ENCODE measurements at regions not wholly inside any gene's neighbourhood (a gene's known extent, or its start where the extent isn't known, plus 50 kb on each side); places are given as distances from the start of the nearest gene placed in this dataset.

DNA sequence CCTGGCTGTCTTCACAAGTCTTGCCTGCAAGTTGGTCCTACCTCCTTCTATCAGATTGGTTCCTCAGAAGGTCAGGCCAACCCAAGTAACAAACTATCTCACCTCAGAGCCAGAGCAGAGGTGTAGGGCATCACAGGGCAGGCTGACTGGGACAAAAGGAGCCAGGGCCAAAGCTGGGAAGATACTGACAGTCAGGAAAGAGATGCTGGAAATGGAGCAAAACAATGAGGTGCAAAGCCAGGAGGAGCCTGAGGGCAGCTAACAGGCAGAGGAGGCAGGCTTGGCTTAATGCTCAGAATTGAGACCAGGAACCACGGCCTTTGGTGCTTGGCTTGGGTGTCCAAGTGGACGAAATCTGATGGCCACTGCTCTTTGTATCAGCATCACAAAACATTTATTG is 68.4 kb upstream of the PNMA1 start:
- no peak for DNase-seq (ENCODE audit: low read depth, low spot score)

DNA sequence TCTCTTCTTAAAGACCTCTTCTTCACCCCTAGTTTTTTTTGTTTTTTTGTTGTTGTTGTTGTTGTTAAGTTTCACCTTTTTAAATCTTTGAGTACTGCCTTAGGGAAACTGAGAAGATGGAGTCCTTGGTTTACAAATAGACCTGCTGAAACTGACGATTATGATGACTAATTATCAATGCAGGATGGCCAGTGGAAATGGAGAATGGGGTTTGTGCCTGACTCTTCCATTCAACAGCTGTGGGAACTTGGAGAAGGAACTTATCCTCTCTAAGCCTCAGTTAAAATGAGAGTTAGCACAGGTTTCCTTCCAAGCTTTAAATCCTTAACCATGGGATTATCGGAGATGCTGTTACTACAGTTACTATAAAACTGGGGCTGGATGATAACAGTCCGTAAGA is 66.7 kb upstream of the PNMA1 start:
- no peak for DNase-seq (ENCODE audit: low read depth, low spot score)

DNA sequence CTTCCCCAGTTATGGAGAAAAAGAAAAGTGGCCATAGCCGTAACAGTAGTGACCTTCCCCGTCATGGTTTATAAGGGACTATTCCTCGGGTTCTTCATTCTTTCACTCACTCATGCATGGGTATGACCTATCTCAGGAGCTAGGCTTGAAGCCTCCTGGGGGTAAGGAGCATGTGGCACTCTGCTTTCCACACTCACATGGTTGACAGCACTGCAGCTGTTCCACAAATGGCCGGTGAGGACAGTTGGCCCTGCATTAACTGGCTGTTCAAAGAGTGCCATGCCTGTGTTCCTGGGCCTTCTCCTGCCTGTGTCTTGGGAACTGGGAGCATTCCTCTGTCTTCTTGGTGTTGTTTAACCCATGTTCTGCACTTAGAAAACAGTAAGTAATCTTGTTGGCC is 66.2 kb upstream of the PNMA1 start:
- DNase-seq (ENCODE audit: low read depth, low spot score): no peak

DNA sequence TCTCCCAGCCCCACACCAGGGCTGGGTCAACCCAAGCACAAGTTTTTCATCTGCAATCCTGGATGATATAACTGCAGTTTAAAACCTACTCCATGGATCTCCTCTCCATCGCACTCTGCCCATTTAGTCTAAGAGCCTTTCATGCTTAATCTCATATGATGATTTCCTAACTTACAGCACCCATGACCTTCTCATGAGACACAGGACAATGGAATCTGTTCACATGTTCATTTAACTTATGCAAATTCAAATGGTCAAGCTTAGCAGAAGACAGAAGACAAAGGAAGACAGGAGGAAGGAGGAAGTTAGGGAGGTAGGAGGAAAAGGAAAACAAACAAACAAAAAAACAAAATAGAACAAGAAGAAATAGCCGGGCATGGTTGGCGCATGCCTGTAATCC is 64.6 kb upstream of the PNMA1 start:
- DNase-seq (ENCODE audit: low read depth, low spot score): no peak

DNA sequence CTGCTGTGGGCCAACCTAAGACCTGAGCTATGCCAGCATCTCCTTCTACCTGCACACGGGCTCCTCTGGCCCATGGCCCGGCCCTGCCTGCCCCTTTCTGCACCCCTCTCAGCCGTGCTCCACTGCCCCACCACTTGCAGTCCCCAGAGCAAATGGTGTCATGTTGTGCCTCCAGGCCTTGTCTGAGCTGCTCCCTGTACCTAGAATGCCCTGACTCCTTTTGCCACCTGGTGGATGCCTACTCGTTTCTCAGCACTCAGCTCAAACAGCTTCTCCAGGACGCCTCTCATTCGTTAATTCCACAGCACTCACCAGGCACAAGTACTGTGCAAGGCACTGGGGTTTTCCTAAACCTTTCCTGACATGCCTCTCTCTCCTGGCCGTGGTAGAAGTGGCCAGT is 63.2 kb upstream of the PNMA1 start:
- no peak for DNase-seq (ENCODE audit: low read depth, low spot score)

DNA sequence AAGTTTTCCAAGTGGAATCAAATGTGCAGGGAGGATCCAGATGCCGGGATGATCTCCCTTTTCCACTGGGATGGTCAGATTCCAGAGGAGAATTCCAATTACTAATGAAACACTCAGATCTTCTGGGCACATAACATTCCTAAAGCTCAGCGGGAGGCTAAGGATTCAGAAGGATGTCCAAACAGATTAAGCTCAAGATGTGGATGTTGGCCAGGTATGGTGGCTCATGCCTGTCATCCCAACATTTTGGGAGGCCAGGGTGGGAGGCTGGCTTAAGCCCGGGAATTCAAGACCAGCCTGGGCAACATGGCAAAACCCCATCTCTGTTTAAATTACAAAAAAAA is 62.0 kb upstream of the PNMA1 start:
- DNase-seq (ENCODE audit: low read depth, low spot score): no peak

DNA sequence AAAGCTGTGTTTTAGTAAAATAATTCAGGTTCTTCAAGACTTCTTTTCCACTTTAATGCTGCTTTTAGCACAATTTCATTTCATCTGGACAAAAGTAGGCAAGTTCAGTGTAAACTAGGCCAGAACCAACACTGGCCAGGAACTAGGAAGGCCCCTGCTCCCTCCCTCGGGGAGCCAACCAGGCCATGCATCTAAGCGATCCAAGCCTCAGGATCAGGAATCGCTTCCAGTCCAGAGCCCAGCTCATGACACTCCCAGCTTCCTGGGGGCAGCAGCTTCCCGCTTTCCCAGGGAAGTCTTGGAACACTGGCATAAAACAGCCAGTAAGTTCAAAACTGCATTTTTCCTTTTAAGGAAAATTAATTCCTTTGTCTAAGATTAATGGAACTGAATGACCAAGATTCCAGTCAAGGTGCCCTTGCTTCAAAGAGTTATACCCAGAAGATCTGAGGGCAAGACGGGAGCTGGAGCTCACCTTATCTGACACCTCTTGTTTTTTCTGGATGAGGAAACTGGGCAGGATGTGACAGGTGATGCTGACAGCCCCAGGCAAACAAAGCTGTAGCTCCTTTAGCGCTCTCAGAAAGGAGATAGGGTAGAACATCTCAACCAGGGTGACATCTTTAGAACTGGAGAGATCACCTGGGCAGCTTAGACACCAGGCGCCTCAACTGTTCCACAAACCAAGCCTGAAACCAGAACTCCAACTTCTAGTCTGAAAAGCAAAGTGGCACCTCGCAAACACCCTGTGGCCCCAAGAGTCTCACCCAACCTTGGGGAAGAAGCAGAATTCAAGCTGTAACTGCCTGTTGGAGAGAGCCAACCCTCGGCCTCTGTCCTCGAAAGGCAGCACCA is 61.4 kb upstream of the PNMA1 start:
- no peak for DNase-seq (ENCODE audit: low read depth, low spot score)

DNA sequence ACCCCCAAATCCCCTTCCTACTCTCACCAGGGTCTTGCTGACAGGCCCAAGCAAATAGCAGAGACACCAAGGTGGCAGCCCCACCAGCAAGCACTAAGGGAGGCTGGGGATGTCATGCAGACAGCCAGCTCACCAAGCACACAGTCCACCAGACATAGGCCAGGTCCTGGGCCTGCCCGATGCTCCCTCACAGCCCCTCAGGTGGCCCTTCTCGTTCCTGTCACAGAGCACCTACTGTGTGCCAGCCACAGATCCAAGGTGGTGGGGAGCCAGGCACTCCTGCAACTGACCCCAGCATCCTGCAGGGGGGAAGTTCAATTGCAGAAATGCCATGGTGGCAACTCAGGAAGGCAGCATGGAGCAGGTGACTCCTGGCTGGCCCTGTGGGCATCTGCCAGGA is 60.5 kb upstream of the PNMA1 start:
- DNase-seq (ENCODE audit: low read depth, low spot score): no peak

DNA sequence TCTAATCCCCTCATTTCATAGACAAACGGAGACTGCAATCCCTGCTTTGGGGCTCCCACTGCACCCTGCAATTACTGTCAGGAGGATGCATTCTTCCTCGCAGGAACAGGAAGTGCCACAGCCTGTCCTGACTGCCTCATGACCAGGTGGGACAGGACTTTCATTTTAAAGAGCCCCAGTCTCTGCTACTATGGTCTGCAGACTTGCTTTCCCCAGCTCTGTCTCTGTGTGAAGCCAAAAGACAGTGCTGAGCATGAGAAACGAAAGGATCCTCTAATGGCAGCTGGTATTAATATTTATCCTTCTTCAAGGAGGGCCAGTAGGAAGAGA is 60.0 kb upstream of the PNMA1 start:
- no peak for DNase-seq (ENCODE audit: low read depth, low spot score)

DNA sequence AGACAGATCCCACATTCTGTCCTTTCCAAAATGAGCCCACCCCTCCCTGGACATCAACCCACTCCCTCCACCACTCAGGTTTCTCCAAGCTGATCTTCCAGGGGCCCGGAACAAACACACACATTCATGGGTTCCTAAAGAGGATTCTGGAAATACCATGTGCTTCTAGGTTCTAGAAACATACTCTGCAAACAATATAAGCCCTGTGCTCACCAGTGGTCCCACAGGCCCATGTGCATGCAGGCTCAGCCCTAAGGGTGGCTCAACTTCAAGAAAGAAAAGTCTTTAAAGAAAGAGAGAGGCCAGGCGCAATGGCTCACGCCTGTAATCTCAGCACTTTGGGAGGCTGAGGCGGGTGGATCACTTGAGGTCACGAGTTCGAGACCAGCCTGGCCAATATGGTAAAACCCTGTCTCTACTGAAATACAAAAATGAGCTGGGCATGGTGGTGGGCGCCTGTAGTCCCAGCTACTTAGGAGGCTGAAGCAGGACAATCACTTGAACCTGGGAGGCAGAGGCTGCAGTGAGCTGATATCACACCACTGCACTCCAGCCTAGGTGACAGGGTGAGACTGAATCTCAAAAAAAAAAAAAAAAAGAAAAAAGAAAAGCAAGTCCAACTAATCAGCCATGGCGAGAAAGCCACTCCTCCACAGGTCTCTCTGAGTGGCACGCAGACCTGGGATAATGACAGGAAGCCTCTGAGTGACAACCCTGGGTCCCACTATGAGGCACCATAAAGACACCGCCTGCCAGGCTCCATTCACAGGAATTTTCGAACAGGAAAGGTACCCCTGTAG is 59.5 kb upstream of the PNMA1 start:
- no peak for DNase-seq (ENCODE audit: low read depth, low spot score)

DNA sequence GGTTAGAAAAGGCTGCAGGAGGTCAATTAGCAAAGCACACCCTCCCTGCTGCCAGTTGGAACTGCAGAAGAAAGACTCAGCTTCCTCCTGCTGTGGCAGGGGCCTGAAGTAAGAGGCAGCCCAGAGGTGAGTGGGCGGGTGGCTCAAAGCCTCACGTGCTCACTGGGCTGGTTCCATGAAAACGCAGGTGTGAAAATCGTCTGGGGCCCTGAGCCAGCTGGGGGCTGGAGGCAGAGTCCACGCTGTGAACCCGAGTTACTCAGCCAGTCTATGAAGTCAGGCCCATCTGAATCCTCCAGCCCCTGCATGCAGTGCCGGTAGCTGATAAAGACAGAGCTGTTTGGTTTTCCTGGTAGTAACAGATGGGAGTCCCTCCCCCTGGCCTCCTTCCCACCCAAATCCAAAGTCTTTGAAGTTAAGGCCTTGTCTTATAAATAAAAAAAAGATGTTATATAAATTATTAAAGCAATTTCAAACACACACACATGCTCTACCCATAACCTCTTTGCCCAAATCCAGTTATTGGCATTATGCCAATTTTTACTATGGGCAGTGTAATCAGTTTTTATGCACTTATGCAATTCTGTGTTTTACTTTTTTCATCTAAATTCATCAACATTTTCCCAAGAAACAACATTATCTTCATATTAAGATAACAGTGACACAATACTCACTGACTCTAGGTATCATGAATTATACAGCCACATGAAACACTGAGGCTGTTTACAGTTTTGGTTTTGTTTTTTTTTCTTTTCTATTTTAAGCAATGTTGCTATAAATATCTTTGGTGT is 57.9 kb upstream of the PNMA1 start:
- DNase-seq (ENCODE audit: low read depth, low spot score): no peak

DNA sequence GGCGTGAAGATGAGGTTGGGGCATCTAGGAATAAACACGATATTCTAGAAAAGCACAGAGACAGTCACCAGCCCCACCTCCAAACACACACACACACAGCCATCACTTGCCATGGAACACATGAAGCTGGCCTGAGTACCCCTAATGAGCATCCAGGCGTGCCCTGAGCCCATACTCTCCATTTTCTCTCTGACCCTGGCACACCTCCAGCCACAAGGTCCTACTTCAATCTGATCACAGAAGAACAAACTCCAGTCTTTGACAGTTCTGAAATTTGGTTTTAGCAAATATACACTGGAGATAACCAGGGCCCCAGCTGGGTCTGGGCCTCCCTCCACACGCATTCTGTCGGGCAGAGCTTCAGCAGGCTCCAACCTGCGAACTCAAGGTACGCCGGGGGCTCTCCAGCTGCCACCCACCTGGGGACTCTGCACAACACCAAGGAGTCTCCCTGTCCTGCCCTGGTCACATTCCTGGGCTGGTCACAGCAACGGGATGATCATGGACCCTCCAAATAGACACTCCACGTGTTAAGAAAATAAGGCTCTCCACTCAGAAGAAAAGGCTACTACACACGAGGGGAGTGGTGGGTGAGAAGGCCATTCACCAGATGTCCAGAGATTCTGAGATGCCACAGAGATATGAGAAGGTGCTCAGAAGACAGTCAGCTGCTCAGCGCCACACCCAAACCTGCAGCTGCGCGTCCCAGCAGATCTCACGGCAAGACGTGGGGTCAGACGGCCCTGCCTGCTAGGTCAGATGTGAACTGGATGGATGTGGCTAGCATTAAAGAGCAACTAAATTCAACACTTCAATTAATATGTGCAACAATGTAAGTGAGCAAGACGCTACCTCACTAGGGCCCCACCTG is 57.0 kb upstream of the PNMA1 start:
- DNase-seq (ENCODE audit: low read depth, low spot score): no peak

DNA sequence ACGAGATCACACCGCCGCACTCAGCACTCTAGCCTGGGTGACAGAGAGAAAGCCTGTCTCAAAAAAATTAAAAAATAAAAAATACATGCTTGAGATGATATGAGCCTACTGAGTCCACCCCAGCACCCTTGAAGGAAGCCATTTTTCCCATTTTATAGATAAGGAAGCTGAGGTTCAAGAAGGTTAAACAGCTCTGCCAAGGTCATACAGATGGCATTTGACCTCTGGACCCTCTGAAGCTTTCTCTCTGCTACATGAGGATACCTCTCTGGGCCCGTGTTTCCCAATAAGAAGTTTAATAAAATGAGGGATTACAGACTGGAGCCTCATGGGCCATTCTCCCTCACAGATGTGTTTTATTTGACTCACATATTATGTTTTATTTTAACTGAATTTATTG is 53.9 kb upstream of the PNMA1 start:
- DNase-seq (ENCODE audit: low read depth, low spot score): no peak

DNA sequence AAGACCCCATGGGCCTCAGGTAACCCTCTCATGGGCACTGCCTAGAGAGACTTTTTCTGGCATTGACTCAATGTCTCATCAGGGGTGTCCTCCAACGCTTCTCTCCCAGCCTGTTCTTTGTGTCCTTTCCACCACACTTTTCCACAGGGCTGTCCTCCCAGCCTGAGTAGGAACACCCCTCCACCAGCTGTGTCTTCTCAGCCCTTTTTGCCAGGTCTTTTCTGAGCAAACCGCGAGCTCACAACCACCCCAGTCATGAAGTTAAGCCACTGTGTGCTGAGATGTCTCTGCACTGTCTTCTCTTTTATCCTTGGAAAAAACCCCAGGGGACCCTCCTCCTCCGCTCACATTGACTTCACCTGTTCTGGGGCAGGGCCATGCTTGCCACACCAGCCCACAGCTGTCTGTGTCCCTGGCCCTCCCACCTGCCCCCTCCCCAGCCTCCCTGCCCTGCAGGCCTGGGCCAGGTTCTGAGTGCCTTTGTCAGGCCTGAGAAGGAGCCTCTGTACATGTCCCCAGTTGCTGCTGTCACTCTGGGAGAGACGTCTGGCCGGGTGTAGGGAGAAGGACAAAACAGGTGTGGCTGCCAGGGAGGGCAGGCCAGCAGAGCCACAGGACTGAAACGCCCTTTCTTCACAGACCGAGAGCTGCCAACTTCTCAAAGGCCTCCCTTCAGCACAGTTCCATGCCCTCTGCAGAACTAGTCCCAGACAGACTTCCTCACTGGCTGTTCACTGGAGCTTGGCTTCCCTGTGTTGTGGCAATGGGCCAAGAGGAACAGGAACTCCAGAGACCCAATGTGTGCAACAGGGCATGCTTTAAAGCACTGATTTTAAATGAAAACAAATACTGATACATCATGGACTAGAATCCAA is 50.5 kb upstream of the PNMA1 start:
- DNase-seq (ENCODE audit: low read depth, low spot score): no peak
